ENCODE measurements at regions not wholly inside any gene's neighbourhood (a gene's known extent, or its start where the extent isn't known, plus 50 kb on each side); places are given as distances from the start of the nearest gene placed in this dataset.

- H3K4me3 Mint-ChIP-seq, result no peak overlapping the region
- H3K27me3 Mint-ChIP-seq (ENCODE audit: low read depth in 3 of 3), result peaks cover 0 to 2% (median 0%) of the 10 kb centered on the region in 3 donors
- no peak overlapping the region for H3K27ac Mint-ChIP-seq
- H3K36me3 Mint-ChIP-seq, result no peaks in the 10 kb centered on the region
- H3K9me3 Mint-ChIP-seq, result peaks cover 0 to 12% (median 5%) of the 10 kb centered on the region in 6 donors
- no peak for DNase-seq
- no peaks in the 10 kb centered on the region for H3K4me1 Mint-ChIP-seq
These were observed 366.8 kb upstream of the ZNF385D start for GRCh38 chr3:22117751-22118346.

DNA sequence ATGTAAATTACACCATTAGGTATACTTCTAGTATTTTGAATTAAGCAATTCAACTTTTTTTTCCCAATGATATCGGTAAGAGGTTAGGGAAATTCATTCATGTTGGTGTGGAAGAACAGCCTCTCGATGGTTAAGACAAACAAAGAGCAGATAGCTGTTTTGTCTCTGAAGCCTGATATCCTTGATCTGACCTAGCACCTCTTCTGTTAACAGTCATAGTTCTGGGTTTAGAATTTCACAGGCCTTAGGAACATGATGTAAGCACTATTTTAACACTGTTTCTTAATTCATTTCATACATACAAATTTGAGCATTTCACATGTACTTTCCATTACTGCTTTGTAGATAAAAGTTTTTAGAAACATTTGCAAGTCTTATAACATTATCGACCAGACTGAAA lies 367.5 kb upstream of the ZNF385D start:
- H3K27me3 Mint-ChIP-seq (ENCODE audit: low read depth in 3 of 3), result peaks cover 0 to 2% (median 2%) of the 10 kb centered on the region in 3 donors
- H3K36me3 Mint-ChIP-seq, result no peaks in the 10 kb centered on the region
- H3K4me1 Mint-ChIP-seq, result no peaks in the 10 kb centered on the region
- H3K4me3 Mint-ChIP-seq, result no peak overlapping the region
- H3K27ac Mint-ChIP-seq, result no peak overlapping the region
- DNase-seq, result no peak
- peaks cover 0 to 12% (median 6%) of the 10 kb centered on the region in 6 donors for H3K9me3 Mint-ChIP-seq

GRCh38 chr3:22121068-22121701 lies 370.2 kb upstream of the ZNF385D start:
- H3K27me3 Mint-ChIP-seq (ENCODE audit: low read depth in 3 of 3), result peaks cover 0 to 4% (median 0%) of the 10 kb centered on the region in 3 donors
- H3K4me1 Mint-ChIP-seq, result no peaks in the 10 kb centered on the region
- H3K36me3 Mint-ChIP-seq, result no peaks in the 10 kb centered on the region

GRCh38 chr3:22122567-22122966 lies 371.6 kb upstream of the ZNF385D start:
- no peak overlapping the region for H3K4me3 Mint-ChIP-seq
- H3K9me3 Mint-ChIP-seq, result peaks cover 0 to 17% (median 7%) of the 10 kb centered on the region in 6 donors
- H3K27ac Mint-ChIP-seq, result no peak overlapping the region
- H3K27me3 Mint-ChIP-seq (ENCODE audit: low read depth in 3 of 3), result peaks cover 0 to 4% (median 0%) of the 10 kb centered on the region in 3 donors
- no peak for DNase-seq
- no peaks in the 10 kb centered on the region for H3K36me3 Mint-ChIP-seq
- H3K4me1 Mint-ChIP-seq, result no peaks in the 10 kb centered on the region

More at GRCh38 chr3:22121068-22121701, 370.2 kb upstream of the ZNF385D start:
- DNase-seq, result no peak
- H3K4me3 Mint-ChIP-seq, result no peak overlapping the region
- no peak overlapping the region for H3K27ac Mint-ChIP-seq
- peaks cover 0 to 12% (median 6%) of the 10 kb centered on the region in 6 donors for H3K9me3 Mint-ChIP-seq

GRCh38 chr3:22129101-22129500 lies 378.1 kb upstream of the ZNF385D start:
- Mint-ChIP-seq H3K4me1 (no peaks in the 10 kb centered on the region), H3K27me3 (ENCODE audit: low read depth in 3 of 3) (peaks cover 0 to 2% (median 0%) of the 10 kb centered on the region in 3 donors), H3K27ac (no peak overlapping the region), H3K36me3 (no peaks in the 10 kb centered on the region), H3K4me3 (no peak overlapping the region), H3K9me3 (peaks cover 0 to 44% (median 9%) of the 10 kb centered on the region in 6 donors)
- DNase-seq, result no peak

DNA sequence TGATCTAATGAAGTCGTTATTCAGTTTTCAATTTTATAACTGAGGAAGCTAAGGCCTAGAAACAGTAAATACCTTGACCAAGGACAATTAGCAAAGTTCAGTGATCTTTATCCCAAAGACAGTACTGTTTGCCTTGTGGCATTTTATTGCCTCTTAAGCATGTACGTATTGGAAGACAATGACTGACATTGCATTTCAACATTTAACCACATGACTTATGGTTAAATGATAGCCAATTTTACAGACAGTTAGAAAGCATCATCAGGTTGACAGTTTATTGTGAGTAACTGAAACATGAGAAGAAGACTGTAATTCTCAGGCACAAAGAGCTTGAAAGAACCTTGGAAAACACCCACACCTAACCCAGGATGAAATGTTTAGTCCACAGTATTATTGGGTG lies 390.8 kb upstream of the ZNF385D start:
- Mint-ChIP-seq H3K27me3 (ENCODE audit: low read depth in 3 of 3) (no peaks in the 10 kb centered on the region), H3K4me1 (no peaks in the 10 kb centered on the region), H3K27ac (no peak overlapping the region), H3K36me3 (no peaks in the 10 kb centered on the region), H3K4me3 (no peak overlapping the region), H3K9me3 (peaks cover 5 to 28% (median 12%) of the 10 kb centered on the region in 6 donors)
- no peak for DNase-seq

DNA sequence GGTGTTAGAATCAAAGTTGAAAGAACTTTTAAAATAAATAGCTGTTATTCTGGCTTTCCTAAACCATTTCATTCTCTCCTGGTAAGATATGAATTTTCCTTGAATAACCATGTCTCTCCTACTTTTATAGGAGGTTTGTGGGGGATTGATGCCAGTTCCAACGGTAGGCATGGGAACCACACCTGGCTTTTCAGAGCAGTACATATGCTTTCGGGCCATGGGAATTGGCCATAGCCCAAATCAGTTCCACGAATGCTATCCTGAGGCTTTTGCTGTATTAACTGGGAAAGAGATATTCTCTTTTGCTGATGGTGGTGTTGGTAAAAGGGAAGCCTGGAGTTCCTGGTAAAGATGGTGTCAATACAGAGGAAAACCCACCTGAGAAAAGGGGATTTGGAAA lies 396.2 kb upstream of the ZNF385D start:
- Mint-ChIP-seq H3K36me3 (no peaks in the 10 kb centered on the region), H3K27ac (no peak overlapping the region), H3K4me3 (no peak overlapping the region), H3K4me1 (no peaks in the 10 kb centered on the region), H3K9me3 (peaks cover 2 to 34% (median 12%) of the 10 kb centered on the region in 6 donors), H3K27me3 (ENCODE audit: low read depth in 3 of 3) (no peaks in the 10 kb centered on the region)
- no peak for DNase-seq

- H3K4me1 Mint-ChIP-seq, result no peaks in the 10 kb centered on the region
These were observed 405.9 kb upstream of the ZNF385D start for GRCh38 chr3:22156868-22157267.

DNA sequence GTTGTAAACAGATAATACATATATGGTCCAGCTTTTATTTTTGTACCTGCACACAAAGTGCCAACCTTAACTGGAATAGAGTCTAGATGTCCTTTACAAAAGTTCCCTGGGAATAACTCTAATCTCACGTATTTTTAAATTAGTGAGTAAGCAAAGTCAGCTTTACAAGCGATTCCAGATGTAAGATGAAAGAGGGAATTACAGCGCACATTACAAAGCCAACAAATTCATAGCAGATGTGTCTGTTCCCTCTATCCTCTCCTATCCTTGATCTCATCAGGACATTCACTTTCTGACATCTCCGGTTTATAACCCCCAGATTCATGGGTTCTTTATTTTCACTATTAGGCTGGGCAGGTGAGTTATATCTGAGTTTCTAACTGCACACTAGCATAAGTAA lies 406.8 kb upstream of the ZNF385D start:
- H3K27ac Mint-ChIP-seq, result no peak overlapping the region
- no peaks in the 10 kb centered on the region for H3K4me1 Mint-ChIP-seq
- peaks cover 0 to 2% (median 2%) of the 10 kb centered on the region in 3 donors for H3K27me3 Mint-ChIP-seq (ENCODE audit: low read depth in 3 of 3)
- DNase-seq, result no peak
- H3K36me3 Mint-ChIP-seq, result no peaks in the 10 kb centered on the region
- H3K4me3 Mint-ChIP-seq, result no peak overlapping the region
- peaks cover 3 to 54% (median 15%) of the 10 kb centered on the region in 6 donors for H3K9me3 Mint-ChIP-seq

More at GRCh38 chr3:22156868-22157267, 405.9 kb upstream of the ZNF385D start:
- Mint-ChIP-seq H3K4me3 (no peak overlapping the region), H3K36me3 (no peaks in the 10 kb centered on the region), H3K27me3 (ENCODE audit: low read depth in 3 of 3) (peaks cover 0 to 2% (median 0%) of the 10 kb centered on the region in 3 donors), H3K9me3 (peaks cover 5 to 55% (median 17%) of the 10 kb centered on the region in 6 donors), H3K27ac (no peak overlapping the region)
- no peak for DNase-seq

DNA sequence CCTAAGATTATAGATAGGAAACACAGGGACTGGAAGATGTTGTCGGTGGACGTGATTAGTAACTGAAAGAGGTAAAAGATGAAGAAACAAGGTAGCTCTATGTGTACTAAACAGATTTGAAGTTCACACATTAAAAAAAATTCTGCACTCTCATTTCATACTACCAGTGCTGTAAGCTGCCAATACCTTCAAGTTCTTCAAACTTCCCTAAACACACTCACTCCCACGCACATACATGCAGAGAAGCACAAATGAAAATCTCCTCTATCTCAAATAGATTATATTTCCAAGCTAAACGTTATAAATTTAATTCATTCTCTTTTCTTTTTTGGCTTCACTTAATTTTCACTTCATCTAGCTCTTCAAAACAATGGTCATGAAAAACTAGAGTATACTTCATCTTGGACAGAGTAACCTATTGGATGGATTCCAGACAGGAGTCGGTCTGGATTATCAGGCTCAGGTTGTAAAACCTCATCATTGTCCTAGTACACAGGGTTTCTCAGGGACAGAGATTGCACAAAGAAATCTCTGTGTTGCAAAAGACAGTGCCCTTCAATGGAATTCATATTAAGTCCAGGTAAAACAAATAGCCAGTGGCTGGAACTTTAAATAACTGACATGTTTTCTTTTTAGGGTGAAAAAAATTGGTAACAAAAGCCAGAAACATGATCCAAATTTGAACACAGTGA lies 408.1 kb upstream of the ZNF385D start:
- H3K27me3 Mint-ChIP-seq (ENCODE audit: low read depth in 3 of 3), result peaks cover 0 to 2% (median 2%) of the 10 kb centered on the region in 3 donors
- no peak for DNase-seq
- no peak overlapping the region for H3K27ac Mint-ChIP-seq
- H3K4me3 Mint-ChIP-seq, result no peak overlapping the region
- no peaks in the 10 kb centered on the region for H3K4me1 Mint-ChIP-seq
- H3K9me3 Mint-ChIP-seq, result peaks cover 3 to 58% (median 15%) of the 10 kb centered on the region in 6 donors
- no peaks in the 10 kb centered on the region for H3K36me3 Mint-ChIP-seq

DNA sequence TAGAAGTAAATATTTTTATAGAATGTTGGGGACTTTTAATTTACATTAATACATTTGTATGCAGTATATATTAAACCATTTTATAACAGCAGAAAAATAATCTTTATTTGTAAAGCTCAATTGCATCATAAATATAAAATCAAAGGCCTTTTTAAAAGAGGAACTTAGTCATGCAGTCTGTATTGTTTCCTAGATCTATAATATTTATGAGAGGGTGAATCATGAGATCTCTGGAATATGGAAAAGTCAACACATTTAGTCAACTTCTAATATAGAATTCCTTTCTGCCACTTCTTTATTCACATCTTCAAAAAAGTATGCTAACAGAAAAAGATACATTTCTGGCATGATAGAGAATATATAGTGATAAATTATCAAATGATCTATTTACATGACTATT lies 410.3 kb upstream of the ZNF385D start:
- no peak overlapping the region for H3K4me3 Mint-ChIP-seq
- no peaks in the 10 kb centered on the region for H3K4me1 Mint-ChIP-seq
- no peak overlapping the region for H3K27ac Mint-ChIP-seq
- H3K9me3 Mint-ChIP-seq, result peaks cover 4 to 66% (median 12%) of the 10 kb centered on the region in 6 donors
- H3K27me3 Mint-ChIP-seq (ENCODE audit: low read depth in 3 of 3), result peaks cover 0 to 2% (median 2%) of the 10 kb centered on the region in 3 donors
- no peaks in the 10 kb centered on the region for H3K36me3 Mint-ChIP-seq
- DNase-seq, result no peak

- H3K27ac Mint-ChIP-seq, result no peak overlapping the region
- no peak for DNase-seq
- peaks cover 2 to 34% (median 9%) of the 10 kb centered on the region in 6 donors for H3K9me3 Mint-ChIP-seq
- H3K4me3 Mint-ChIP-seq, result no peak overlapping the region
- H3K27me3 Mint-ChIP-seq (ENCODE audit: low read depth in 3 of 3), result no peaks in the 10 kb centered on the region
- H3K36me3 Mint-ChIP-seq, result no peaks in the 10 kb centered on the region
- H3K4me1 Mint-ChIP-seq, result no peaks in the 10 kb centered on the region
These were observed 419.4 kb upstream of the ZNF385D start for GRCh38 chr3:22170370-22170769.

GRCh38 chr3:22172964-22173363 lies 422.0 kb upstream of the ZNF385D start:
- Mint-ChIP-seq H3K27ac (no peak overlapping the region), H3K9me3 (peaks cover 0 to 13% (median 5%) of the 10 kb centered on the region in 6 donors), H3K36me3 (no peaks in the 10 kb centered on the region), H3K4me1 (no peaks in the 10 kb centered on the region), H3K27me3 (ENCODE audit: low read depth in 3 of 3) (no peaks in the 10 kb centered on the region), H3K4me3 (no peak overlapping the region)
- DNase-seq, result no peak

DNA sequence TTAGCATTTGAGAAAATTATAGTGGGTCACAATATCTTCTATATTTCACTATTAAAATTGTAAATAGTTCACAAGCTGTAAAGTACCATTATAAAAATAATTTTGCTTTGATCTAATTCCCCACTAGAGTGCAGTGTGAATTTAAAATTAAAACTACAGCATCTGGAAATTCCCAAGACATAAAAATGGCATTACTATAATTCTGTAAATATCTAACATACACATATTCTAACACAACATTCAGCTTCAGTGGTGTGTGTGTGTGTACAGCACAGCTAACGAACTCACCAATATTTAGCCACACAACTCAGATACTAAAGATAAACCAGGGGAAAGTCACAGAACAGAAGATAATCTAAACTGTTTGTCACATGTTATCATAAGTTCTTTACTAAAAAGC lies 424.9 kb upstream of the ZNF385D start:
- peaks cover 3 to 19% (median 8%) of the 10 kb centered on the region in 6 donors for H3K9me3 Mint-ChIP-seq
- no peak overlapping the region for H3K4me3 Mint-ChIP-seq
- no peaks in the 10 kb centered on the region for H3K4me1 Mint-ChIP-seq
- DNase-seq, result no peak
- H3K27ac Mint-ChIP-seq, result no peak overlapping the region
- H3K27me3 Mint-ChIP-seq (ENCODE audit: low read depth in 3 of 3), result no peaks in the 10 kb centered on the region
- H3K36me3 Mint-ChIP-seq, result no peaks in the 10 kb centered on the region

Data from immature natural killer cell (primary cell).